NB4 (cell line): ENCODE measurements at regions not wholly inside any gene's neighbourhood (a gene's known extent, or its start where the extent isn't known, plus 50 kb on each side); places are given as distances from the start of the nearest gene placed in this dataset.

Experiments
- DNase-seq: peaks from one replicate; pipeline ENCODE4 v3.0.0; 2010; ENCODE audit warnings: low read depth
- H3K4me3 ChIP-seq: one replicate; pipeline ENCODE4 v1.5.1; 2011; ENCODE audit warnings: mild to moderate bottlenecking, low read depth, low read length, moderate library complexity
- CTCF ChIP-seq: IDR thresholded peaks from one replicate; pipeline ENCODE4 v1.5.1; 2012; ENCODE audit warnings: low read depth, low read length
- MAX ChIP-seq: IDR thresholded peaks from 2 replicates; pipeline ENCODE4 v1.6.1; 2011; ENCODE audit warnings: low read depth, low read length
- MYC ChIP-seq: IDR thresholded peaks from 2 replicates; pipeline ENCODE4 v1.6.1; 2011; ENCODE audit warnings: low read depth, low read length
- POLR2A ChIP-seq: IDR thresholded peaks from 2 replicates; pipeline ENCODE4 v1.6.1; 2011; ENCODE audit warnings: mild to moderate bottlenecking; ENCODE audit not compliant: insufficient read length; ENCODE audit errors: extremely low read depth

GRCh38 chr1:194730304-194730703 lies 1543.9 kb upstream of the B3GALT2 start:
- DNase-seq, result no peak
- H3K4me3 ChIP-seq, result no peak overlapping the region
- TF ChIP-seq MAX (no peak), CTCF (no peak), POLR2A (no peak), MYC (no peak)

- no peak overlapping the region for H3K4me3 ChIP-seq
- TF ChIP-seq MAX, result no peak
- no peak for TF ChIP-seq POLR2A
- no peak for TF ChIP-seq CTCF
- TF ChIP-seq MYC, result no peak
- DNase-seq, result no peak
Measured at GRCh38 chr1:194723067-194723466, 1536.7 kb upstream of the B3GALT2 start.

GRCh38 chr1:194717941-194718340 lies 1531.5 kb upstream of the B3GALT2 start:
- no peak overlapping the region for H3K4me3 ChIP-seq
- TF ChIP-seq MYC (no peak), MAX (no peak), POLR2A (no peak), CTCF (no peak)
- DNase-seq, result no peak

- no peak for DNase-seq
- H3K4me3 ChIP-seq, result no peak overlapping the region
- TF ChIP-seq MYC, result no peak
- no peak for TF ChIP-seq CTCF
- no peak for TF ChIP-seq POLR2A
- no peak for TF ChIP-seq MAX
Measured at GRCh38 chr1:194717334-194717733, 1530.9 kb upstream of the B3GALT2 start.

GRCh38 chr1:194710671-194711070 lies 1524.3 kb upstream of the B3GALT2 start:
- DNase-seq, result no peak
- no peak for TF ChIP-seq MAX
- H3K4me3 ChIP-seq, result no peak overlapping the region

GRCh38 chr1:194709439-194709838 lies 1523.0 kb upstream of the B3GALT2 start:
- TF ChIP-seq MYC (no peak), MAX (no peak), CTCF (no peak), POLR2A (no peak)
- no peak overlapping the region for H3K4me3 ChIP-seq
- no peak for DNase-seq
